HepG2 (cell line): ENCODE measurements at regions not wholly inside any gene's neighbourhood (a gene's known extent, or its start where the extent isn't known, plus 50 kb on each side); places are given as distances from the start of the nearest gene placed in this dataset.
A peak's percentile ranks its signal among the peaks of the same experiment; 100 is the strongest.

Experiments used
- ASH2L ChIP-seq: fragments of 300-600, 200-600 bp; sonication (generic); IDR thresholded peaks from 2 replicates; pipeline ENCODE4 v1.7.0; 2017; ENCODE audit warnings: low read depth, mild to moderate bottlenecking, moderate library complexity, mixed read lengths, low read length; ENCODE audit not compliant: insufficient read length
- BCLAF1 ChIP-seq: fragments of 450-650 bp; IDR thresholded peaks from 2 replicates; pipeline ENCODE4 v1.6.1; 2017; ENCODE audit warnings: mild to moderate bottlenecking
- CHD4 ChIP-seq: fragments of 200-600 bp; sonication (generic); IDR thresholded peaks from 2 replicates; pipeline ENCODE4 v1.7.0; 2017; ENCODE audit warnings: mild to moderate bottlenecking, low read length, borderline replicate concordance
- ELK4 ChIP-seq: sonication (generic); formaldehyde crosslinking; IDR thresholded peaks from 2 replicates; pipeline ENCODE4 v1.9.0; 2021; ENCODE audit warnings: missing genetic modification reagents, borderline replicate concordance
- ESRRA ChIP-seq: sonication (generic); formaldehyde crosslinking; IDR thresholded peaks from 2 replicates; pipeline ENCODE4 v1.5.1; 2020; ENCODE audit warnings: mild to moderate bottlenecking, low read depth, missing genetic modification reagents
- FOXJ3 ChIP-seq: sonication (generic); formaldehyde crosslinking; IDR thresholded peaks from 2 replicates; pipeline ENCODE4 v1.4.0; 2020; ENCODE audit warnings: missing genetic modification reagents, mild to moderate bottlenecking, borderline replicate concordance
- FOXP1 ChIP-seq, 2 experiments: fragments of 450-650 bp in 1 of 2; IDR thresholded peaks; 2 replicates each; pipeline ENCODE4 v1.6.1; 2017 to 2018; ENCODE audit warnings: antibody characterized with exemption in 1 of 2
- GATAD1 ChIP-seq: IDR thresholded peaks from 2 replicates; pipeline ENCODE4 v1.6.1; 2016; ENCODE audit warnings: missing genetic modification reagents, missing compliant biosample characterization
- HMGXB4 ChIP-seq, 2 experiments: sonication (generic) in 1 of 2; formaldehyde crosslinking in 1 of 2; IDR thresholded peaks; 2 replicates each; pipeline versions ENCODE4 v1.4.0 to v1.6.1; 2018 to 2020; ENCODE audit warnings: missing genetic modification reagents in 2 of 2, borderline replicate concordance in 1 of 2, low read depth in 1 of 2, mild to moderate bottlenecking in 1 of 2, missing biosample characterization in 1 of 2
- HOMEZ ChIP-seq: IDR thresholded peaks from 2 replicates; pipeline ENCODE4 v1.6.1; 2016; ENCODE audit warnings: low read depth
- MBNL3 ChIP-seq: fragments of 250-450 bp; sonication (Bioruptor Pico); conservative IDR thresholded peaks from 2 replicates; pipeline ENCODE4 v1.8.0; 2022; ENCODE audit warnings: mild to moderate bottlenecking, inconsistent platforms
- RXRB ChIP-seq: IDR thresholded peaks from 2 replicates; pipeline ENCODE4 v1.6.1; 2016; ENCODE audit warnings: borderline replicate concordance, missing genetic modification reagents, missing compliant biosample characterization
- TRIM22 ChIP-seq: fragments of 450-650 bp; IDR thresholded peaks from 2 replicates; pipeline ENCODE4 v1.6.1; 2017
- YEATS2 ChIP-seq: sonication (generic); formaldehyde crosslinking; IDR thresholded peaks from 2 replicates; pipeline ENCODE4 v1.4.0; 2020; ENCODE audit warnings: missing genetic modification reagents, borderline replicate concordance
- YY1 ChIP-seq: IDR thresholded peaks from 2 replicates; pipeline ENCODE4 v1.6.1; 2011; ENCODE audit warnings: low read length, low read depth, moderate library complexity, mild to moderate bottlenecking; ENCODE audit not compliant: insufficient read depth, insufficient replicate concordance
- ZFP62 ChIP-seq: sonication (generic); formaldehyde crosslinking; IDR thresholded peaks from 2 replicates; pipeline ENCODE4 v1.4.0; 2020; ENCODE audit warnings: missing genetic modification reagents
- ZNF160 ChIP-seq: sonication (generic); formaldehyde crosslinking; IDR thresholded peaks from 2 replicates; pipeline ENCODE4 v1.8.0; 2022; ENCODE audit warnings: mild to moderate bottlenecking, inconsistent platforms, missing genetic modification reagents
- TF ChIP-seq, protein P1 (sequence below): IDR thresholded peaks from 2 replicates; pipeline ENCODE4 v1.6.1; 2018; ENCODE audit warnings: missing genetic modification reagents
- TF ChIP-seq, protein P2 (sequence below): sonication (generic); formaldehyde crosslinking; IDR thresholded peaks from 2 replicates; pipeline ENCODE4 v1.4.0; 2020; ENCODE audit warnings: mild to moderate bottlenecking, missing genetic modification reagents

DNA sequence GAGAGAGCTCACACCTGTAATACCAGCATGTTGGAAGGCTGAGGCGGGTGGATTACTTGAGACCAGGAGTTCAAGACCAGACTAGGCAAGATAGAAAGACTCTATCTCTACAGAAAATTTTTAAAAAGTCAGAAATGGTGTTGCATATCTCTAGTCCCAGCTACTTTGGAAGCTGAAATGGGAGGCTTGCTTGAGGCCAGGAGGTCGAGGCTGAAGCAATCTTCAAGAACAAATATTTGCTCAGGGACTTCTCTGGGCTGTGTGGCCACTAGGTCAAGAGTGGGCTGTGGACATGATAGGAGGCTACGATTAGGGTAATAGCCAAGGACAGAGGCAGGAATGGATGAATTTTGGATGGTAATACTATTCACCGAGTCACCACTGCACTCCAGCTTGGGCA, 135.8 kb upstream of the PEG3 start (continued):
- TF ChIP-seq, protein P1, sequence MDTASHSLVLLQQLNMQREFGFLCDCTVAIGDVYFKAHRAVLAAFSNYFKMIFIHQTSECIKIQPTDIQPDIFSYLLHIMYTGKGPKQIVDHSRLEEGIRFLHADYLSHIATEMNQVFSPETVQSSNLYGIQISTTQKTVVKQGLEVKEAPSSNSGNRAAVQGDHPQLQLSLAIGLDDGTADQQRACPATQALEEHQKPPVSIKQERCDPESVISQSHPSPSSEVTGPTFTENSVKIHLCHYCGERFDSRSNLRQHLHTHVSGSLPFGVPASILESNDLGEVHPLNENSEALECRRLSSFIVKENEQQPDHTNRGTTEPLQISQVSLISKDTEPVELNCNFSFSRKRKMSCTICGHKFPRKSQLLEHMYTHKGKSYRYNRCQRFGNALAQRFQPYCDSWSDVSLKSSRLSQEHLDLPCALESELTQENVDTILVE = no peak
- TF ChIP-seq MBNL3 (CRISPR knock-in tag) = no peak
- TF ChIP-seq ASH2L = no peak
- TF ChIP-seq TRIM22 = no peak
- no peak for TF ChIP-seq FOXP1 (IDR thresholded peaks at IDR 0.05)
- TF ChIP-seq FOXP1 (CRISPR knock-in tag; IDR thresholded peaks at IDR 0.05) = peak; percentile 46; the same call in 1 of the 2 replicates
- TF ChIP-seq HMGXB4 (CRISPR knock-in tag; IDR thresholded peaks at IDR 0.05; ENCODE audit: borderline replicate concordance in 1 of 2, low read depth in 1 of 2) = no peak
- peak; percentile 93 for TF ChIP-seq RXRB (CRISPR knock-in tag)
- no peak for TF ChIP-seq YY1
- TF ChIP-seq CHD4 = no peak; the same call in 1 of the 2 replicates
- no peak for TF ChIP-seq ELK4
- TF ChIP-seq ESRRA (CRISPR knock-in tag) = 0 out of 2 replicates have a peak, but pooled peaks have one; percentile 23
- TF ChIP-seq HOMEZ (CRISPR knock-in tag) = no peak
- no peak for TF ChIP-seq ZNF160 (CRISPR knock-in tag)
- no peak for TF ChIP-seq ZFP62 (CRISPR knock-in tag)
- no peak for TF ChIP-seq GATAD1 (CRISPR knock-in tag)
- TF ChIP-seq YEATS2 (CRISPR knock-in tag) = peak; percentile 57; the same call in 1 of the 2 replicates
- TF ChIP-seq BCLAF1 = no peak
- 0 out of 2 replicates have a peak, but pooled peaks have one; percentile 32 for TF ChIP-seq FOXJ3 (CRISPR knock-in tag)
- TF ChIP-seq, protein P2, sequence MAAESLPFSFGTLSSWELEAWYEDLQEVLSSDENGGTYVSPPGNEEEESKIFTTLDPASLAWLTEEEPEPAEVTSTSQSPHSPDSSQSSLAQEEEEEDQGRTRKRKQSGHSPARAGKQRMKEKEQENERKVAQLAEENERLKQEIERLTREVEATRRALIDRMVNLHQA (CRISPR knock-in tag) = no peak
